Ovary (tissue), 7 donors: ENCODE measurements at regions not wholly inside any gene's neighbourhood (a gene's known extent, or its start where the extent isn't known, plus 50 kb on each side); places are given as distances from the start of the nearest gene placed in this dataset.

ENCODE experiments used
- DNase-seq, 5 donors: peaks; one replicate each; pipeline ENCODE4 v3.0.0-alpha.2; 2019 to 2020
- H3K27ac ChIP-seq, 2 donors: fragments of 200-600 bp; one replicate each; pipeline versions ENCODE4 v1.5.1 to v1.8.0; 2019 to 2022
- H3K27me3 ChIP-seq: fragments of 200-600 bp; one replicate; pipeline ENCODE4 v1.8.0; 2022
- H3K36me3 ChIP-seq: fragments of 200-600 bp; sonication (generic); one replicate; pipeline ENCODE4 v1.5.1; 2019
- H3K4me1 ChIP-seq: one replicate; pipeline ENCODE4 v1.8.1; 2013; ENCODE audit warnings: mild to moderate bottlenecking, moderate library complexity; ENCODE audit not compliant: insufficient read depth
- H3K4me3 ChIP-seq: fragments of 200-600 bp; sonication (generic); one replicate; pipeline ENCODE4 v1.5.1; 2017
- H3K9me3 ChIP-seq, 2 donors: fragments of 200-600 bp in 1 of 2; sonication (generic) in 1 of 2; one replicate each; pipeline versions ENCODE4 v1.5.1 to v1.8.1; 2013 to 2019; ENCODE audit warnings: mild to moderate bottlenecking in 1 of 2, moderate library complexity in 1 of 2
- CTCF ChIP-seq, 3 donors: fragments of 450-650 bp in 2 of 3; fragments of 200-600 bp in 1 of 3; IDR thresholded peaks; one replicate each; pipeline versions ENCODE4 v1.5.1 to v1.8.0; 2016 to 2022; ENCODE audit warnings: antibody characterized with exemption in 3 of 3, mild to moderate bottlenecking in 1 of 3
- EP300 ChIP-seq: sonication (generic); formaldehyde crosslinking; IDR thresholded peaks from one replicate; pipeline ENCODE4 v1.6.1; 2017; ENCODE audit warnings: antibody characterized with exemption
- POLR2A ChIP-seq: fragments of 450-650 bp; IDR thresholded peaks from one replicate; pipeline ENCODE4 v1.6.1; 2017; ENCODE audit warnings: antibody characterized with exemption, mild to moderate bottlenecking, moderate library complexity
- WGBS, 3 donors: extraction: QIAGEN DNeasy Blood & Tissue Kit in 1 of 3; methylation state at CpG; one replicate each; pipeline versions ENCODE4 v1.1.5 to v1.1.7; 2013 to 2017; 5-methylcytosine and 5-hydroxymethylcytosine counted together
- intact Hi-C, 4 donors: fragments of 100-400 bp; cut with DNase I; formaldehyde crosslinking; loops; one replicate each; pipeline versions ENCODE4 v1.11.0 to v1.15.1; 2022 to 2023
- donor health status: DM: no; HTN: no; CAD: no; lungs with moderate emphysema.
- donor health status: DM: no; HTN: no; CAD: no.
- donor health status: Bipolar disorder and iron deficiency.
- donor health status: DM: no; HTN: no; CAD: no.
- donor health status: DM: yes; HTN: yes; CAD: no.

GRCh38 chr14:89598548-89599186 is 181.6 kb upstream of the FOXN3 start:
- no peaks in the 10 kb centered on the region for H3K36me3 ChIP-seq
- no peak overlapping the region for H3K27ac ChIP-seq
- intact Hi-C loops, result no loop called here
- peaks cover 3% of the 10 kb centered on the region for H3K4me1 ChIP-seq
- H3K9me3 ChIP-seq, result no peaks in the 10 kb centered on the region
- TF ChIP-seq CTCF (IDR thresholded peaks at IDR 0.05) (no peak), POLR2A (no peak), EP300 (no peak)
- no peaks in the 10 kb centered on the region for H3K27me3 ChIP-seq
- no peak overlapping the region for H3K4me3 ChIP-seq
- no peak for DNase-seq
- 98 to 99% (median 98%) methylated on average over 2 of the region's 2 CpGs for WGBS, 3 donors

GRCh38 chr14:89592961-89593360 is 175.9 kb upstream of the FOXN3 start:
- Histone ChIP-seq H3K4me1 (peaks cover 4% of the 10 kb centered on the region), H3K9me3 (no peaks in the 10 kb centered on the region), H3K4me3 (no peak overlapping the region), H3K27ac (no peak overlapping the region), H3K36me3 (no peaks in the 10 kb centered on the region), H3K27me3 (no peaks in the 10 kb centered on the region)
- intact Hi-C loops, result no loop called here
- TF ChIP-seq EP300, result no peak
- TF ChIP-seq POLR2A, result no peak
- TF ChIP-seq CTCF (IDR thresholded peaks at IDR 0.05), result no peak
- no peak for DNase-seq

GRCh38 chr14:89589400-89590118 is 172.5 kb upstream of the FOXN3 start:
- H3K27me3 ChIP-seq, result no peaks in the 10 kb centered on the region
- H3K27ac ChIP-seq, result no peak overlapping the region
- no peak for TF ChIP-seq POLR2A
- no peak for TF ChIP-seq EP300
- no peak for TF ChIP-seq CTCF (IDR thresholded peaks at IDR 0.05)
- H3K9me3 ChIP-seq, result no peaks in the 10 kb centered on the region
- 85 to 87% (median 86%) methylated on average over 11 of the region's 11 CpGs for WGBS, 3 donors
- DNase-seq, result no peak
- H3K4me1 ChIP-seq, result peaks cover 4% of the 10 kb centered on the region
- no peak overlapping the region for H3K4me3 ChIP-seq
- intact Hi-C loops, result no loop called here
- H3K36me3 ChIP-seq, result no peaks in the 10 kb centered on the region

GRCh38 chr14:89588840-89589296 is 171.8 kb upstream of the FOXN3 start:
- H3K27me3 ChIP-seq, result no peaks in the 10 kb centered on the region
- no peaks in the 10 kb centered on the region for H3K36me3 ChIP-seq
- 9 to 11% (median 10%) methylated on average over 1 of the region's 1 CpG for WGBS, 3 donors
- no peaks in the 10 kb centered on the region for H3K9me3 ChIP-seq
- no peak overlapping the region for H3K4me3 ChIP-seq
- no peak overlapping the region for H3K27ac ChIP-seq
- H3K4me1 ChIP-seq, result peaks cover 4% of the 10 kb centered on the region
- intact Hi-C loops, result no loop called here
- no peak for TF ChIP-seq CTCF (IDR thresholded peaks at IDR 0.05)
- TF ChIP-seq POLR2A, result no peak
- TF ChIP-seq EP300, result no peak
- DNase-seq, result no peak
